HepG2 (cell line): ENCODE measurements at regions not wholly inside any gene's neighbourhood (a gene's known extent, or its start where the extent isn't known, plus 50 kb on each side); places are given as distances from the start of the nearest gene placed in this dataset.

Experiments
- ATAC-seq: fragments of 200-7000 bp; cut with Tn5 transposase; 3 replicates; pipeline ENCODE4 v1.9.1; 2020; ENCODE audit warnings: mild to moderate bottlenecking, moderate library complexity
- BruUV-seq: library from RNA; stranded (reverse); fragments of 400-500 nt; replicated peaks from 2 replicates; lab custom pipeline; 2021; lab: Mats Ljungman, UMichigan
- CTCF ChIA-PET: fragments of 300-600 bp; formaldehyde crosslinking; extraction: SDS; loops from one replicate; lab custom pipeline; 2021; ENCODE audit warnings: low total read pairs, inconsistent platforms, low intra/inter-chr PET ratio; lab: Yijun Ruan, JAX
- POLR2A ChIA-PET: fragments of 350-600 bp; sonication (Branson Sonifier 250); formaldehyde crosslinking; loops from one replicate; lab custom pipeline; 2020; ENCODE audit warnings: antibody characterized with exemption, inconsistent platforms; lab: Yijun Ruan, JAX
- DNase-seq: peaks from one replicate; pipeline ENCODE4 v3.0.0-alpha.2; 2015; ENCODE audit warnings: low spot score
- FAIRE-seq: peaks from 3 replicates; lab custom pipeline; 2011; peaks lifted over from hg19 to GRCh38; lab: Jason Lieb, UNC
- H2AFZ ChIP-seq: one replicate; pipeline ENCODE4 v1.6.1; 2011; ENCODE audit warnings: low read length, inconsistent platforms
- H3K27ac ChIP-seq: fragments of 300-600 bp; 3 replicates; pipeline ENCODE4 v1.8.0; 2011; ENCODE audit warnings: mixed run types, mild to moderate bottlenecking, mixed read lengths, low read length, inconsistent platforms; ENCODE audit not compliant: insufficient read depth; ENCODE audit errors: extremely low read length
- H3K27me3 ChIP-seq, 2 experiments: fragments of 200-600 bp in 1 of 2; 2 replicates in 1 of 2; 3 replicates in 1 of 2; pipeline versions ENCODE4 v1.6.0 to v1.8.0; 2011; ENCODE audit warnings: low read length in 2 of 2, mild to moderate bottlenecking in 2 of 2, moderate library complexity in 2 of 2, inconsistent platforms in 1 of 2; ENCODE audit not compliant: insufficient read depth in 2 of 2, control insufficient read depth in 1 of 2
- H3K36me3 ChIP-seq, 2 experiments: fragments of 200-600 bp in 1 of 2; replicated peaks in 1 of 2; 2 replicates in 1 of 2; 3 replicates in 1 of 2; pipeline versions ENCODE4 v1.5.1 to v1.8.0; 2011; ENCODE audit warnings: low read length in 2 of 2, inconsistent platforms in 1 of 2; ENCODE audit not compliant: insufficient read depth in 2 of 2, control insufficient read depth in 1 of 2
- H3K4me1 ChIP-seq: 2 replicates; pipeline ENCODE4 v1.5.1; 2012; ENCODE audit warnings: low read length, inconsistent platforms; ENCODE audit not compliant: insufficient read depth
- H3K4me2 ChIP-seq: 2 replicates; pipeline ENCODE4 v1.6.0; 2011; ENCODE audit warnings: low read depth, low read length, inconsistent platforms
- H3K4me3 ChIP-seq, 3 experiments: fragments of 200-600 bp in 1 of 3; sonication (generic), shearing (Covaris generic) in 1 of 3; replicated peaks in 1 of 3; 2 replicates each; pipeline ENCODE4 v1.5.1; 2011 to 2016; ENCODE audit warnings: low read length in 3 of 3, inconsistent platforms in 2 of 3, low read depth in 2 of 3, mild to moderate bottlenecking in 2 of 3, control low read depth in 1 of 3, mixed read lengths in 1 of 3; ENCODE audit not compliant: insufficient read depth in 1 of 3
- H3K79me2 ChIP-seq: one replicate; pipeline ENCODE4 v1.6.1; 2011; ENCODE audit warnings: low read length, inconsistent platforms; ENCODE audit not compliant: insufficient read depth
- H3K9ac ChIP-seq: 2 replicates; pipeline ENCODE4 v1.6.0; 2011; ENCODE audit warnings: mild to moderate bottlenecking, low read depth, low read length, inconsistent platforms; ENCODE audit not compliant: insufficient read depth
- H3K9me3 ChIP-seq: 2 replicates; pipeline ENCODE4 v1.5.1; 2012; ENCODE audit warnings: mild to moderate bottlenecking, low read length
- H4K20me1 ChIP-seq: 2 replicates; pipeline ENCODE4 v1.6.0; 2011; ENCODE audit warnings: inconsistent platforms, mild to moderate bottlenecking, low read length, moderate library complexity; ENCODE audit not compliant: insufficient read depth
- CREBL2 ChIP-seq: sonication (generic); formaldehyde crosslinking; IDR thresholded peaks from 2 replicates; pipeline ENCODE4 v1.8.1; 2023; ENCODE audit warnings: missing genetic modification reagents, mild to moderate bottlenecking, borderline replicate concordance
- IRF1 ChIP-seq: sonication (generic); formaldehyde crosslinking; IDR thresholded peaks from 2 replicates; pipeline ENCODE4 v1.4.0; 2020; ENCODE audit warnings: low read depth, mild to moderate bottlenecking, missing genetic modification reagents
- ISL2 ChIP-seq: sonication (generic); formaldehyde crosslinking; IDR thresholded peaks from 2 replicates; pipeline ENCODE4 v1.5.0; 2020; ENCODE audit warnings: missing genetic modification reagents
- JUNB ChIP-seq: sonication (generic); formaldehyde crosslinking; IDR thresholded peaks from 2 replicates; pipeline ENCODE4 v1.8.0; 2022; ENCODE audit warnings: missing genetic modification reagents, mild to moderate bottlenecking, borderline replicate concordance
- KDM5A ChIP-seq: fragments of 200-600 bp; sonication (generic); IDR thresholded peaks from 2 replicates; pipeline ENCODE4 v1.7.0; 2018; ENCODE audit warnings: antibody characterized with exemption, mild to moderate bottlenecking, low read length, borderline replicate concordance
- KLF9 ChIP-seq: IDR thresholded peaks from 2 replicates; pipeline ENCODE4 v1.6.1; 2016; ENCODE audit warnings: low read depth
- MLX ChIP-seq: IDR thresholded peaks from 2 replicates; pipeline ENCODE4 v1.6.1; 2016
- NR2F2 ChIP-seq: IDR thresholded peaks from 2 replicates; pipeline ENCODE4 v1.6.1; 2012; ENCODE audit warnings: low read depth, inconsistent platforms, borderline replicate concordance
- THYN1 ChIP-seq: sonication (generic); formaldehyde crosslinking; IDR thresholded peaks from 2 replicates; pipeline ENCODE4 v1.8.1; 2023; ENCODE audit warnings: low read depth, mild to moderate bottlenecking, moderate library complexity, missing genetic modification reagents, borderline replicate concordance
- ZBTB1 ChIP-seq: sonication (generic); formaldehyde crosslinking; IDR thresholded peaks from 2 replicates; pipeline ENCODE4 v1.4.0; 2020; ENCODE audit warnings: missing genetic modification reagents, borderline replicate concordance
- ZBTB25 ChIP-seq: IDR thresholded peaks from 2 replicates; pipeline ENCODE4 v1.6.1; 2018; ENCODE audit warnings: missing genetic modification reagents
- ZBTB43 ChIP-seq: sonication (generic); formaldehyde crosslinking; conservative IDR thresholded peaks from 2 replicates; pipeline ENCODE4 v1.4.0; 2020; ENCODE audit warnings: missing genetic modification reagents
- ZNF441 ChIP-seq: sonication (generic); formaldehyde crosslinking; IDR thresholded peaks from 2 replicates; pipeline ENCODE4 v1.7.0; 2021; ENCODE audit warnings: missing genetic modification reagents, borderline replicate concordance
- ZNF570 ChIP-seq: sonication (generic); formaldehyde crosslinking; IDR thresholded peaks from 2 replicates; pipeline ENCODE4 v1.4.0; 2020; ENCODE audit warnings: mild to moderate bottlenecking, missing genetic modification reagents, borderline replicate concordance
- ZNF883 ChIP-seq: sonication (generic); formaldehyde crosslinking; IDR thresholded peaks from 2 replicates; pipeline ENCODE4 v1.5.1; 2020; ENCODE audit warnings: mild to moderate bottlenecking, missing genetic modification reagents; ENCODE audit errors: not compliant biosample characterization
- WGBS: methylation state at CpG from one replicate; pipeline ENCODE4 v1.1.6; 2017; ENCODE audit warnings: low lambda C conversion rate; 5-methylcytosine and 5-hydroxymethylcytosine counted together
- in situ Hi-C: cut with HindIII; loops from 2 replicates; pipeline ENCODE4 v1.10.0; 2017; ENCODE audit warnings: low pct_unique_long_range_greater_than_20kb; ENCODE audit not compliant: extremely low pct_ligation_motif_present
- intact Hi-C: fragments of 100-400 bp; cut with micrococcal nuclease; formaldehyde crosslinking; loops from one replicate; pipeline ENCODE4 v1.10.0; 2022; ENCODE audit not compliant: unreplicated experiment

- FAIRE-seq (no peak), DNase-seq (no peak), ATAC-seq (no peak)
- no peak overlapping the region for H3K27ac ChIP-seq
- CTCF ChIA-PET: no interaction called here
- 10% methylated on average over 3 of the region's 5 CpGs for WGBS
- H4K20me1 ChIP-seq: no peaks in the 10 kb centered on the region
- H3K4me1 ChIP-seq: no peaks in the 10 kb centered on the region
- H3K4me3 ChIP-seq: no peak overlapping the region
- H3K9me3 ChIP-seq: no peaks in the 10 kb centered on the region
- intact Hi-C loops: no loop called here
- peaks cover 1 to 33% of the 10 kb centered on the region in 2 experiments; a peak in 4 of 5 replicates for H3K27me3 ChIP-seq
- no peaks in the 10 kb centered on the region for H3K36me3 ChIP-seq
- no peaks in the 10 kb centered on the region for H3K79me2 ChIP-seq
- in situ Hi-C loops: no loop called here
- POLR2A ChIA-PET: no interaction called here
- TF ChIP-seq JUNB (CRISPR knock-in tag) (no peak), MLX (CRISPR knock-in tag) (no peak), IRF1 (CRISPR knock-in tag) (no peak), ZNF883 (no peak), CREBL2 (CRISPR knock-in tag) (no peak)
- H3K4me2 ChIP-seq: no peak overlapping the region
- BruUV-seq: no TSS peak
- H3K9ac ChIP-seq: no peak overlapping the region
- H2AFZ ChIP-seq: no peak overlapping the region
These were observed 70.0 kb downstream of the KCTD15 start for GRCh38 chr19:33866696-33867095.

- no peak overlapping the region for H3K4me3 ChIP-seq
- no peak overlapping the region for H2AFZ ChIP-seq
- H3K27ac ChIP-seq: no peak overlapping the region
- H3K9me3 ChIP-seq: no peaks in the 10 kb centered on the region
- 38% methylated on average over 17 of the region's 17 CpGs for WGBS
- H3K36me3 ChIP-seq: no peaks in the 10 kb centered on the region
- FAIRE-seq (no peak), ATAC-seq (no peak), DNase-seq (no peak)
- in situ Hi-C loops (no loop called here), intact Hi-C loops (no loop called here)
- POLR2A ChIA-PET: no interaction called here
- CTCF ChIA-PET: no interaction called here
- peaks cover 1 to 33% of the 10 kb centered on the region in 2 experiments; a peak in 4 of 5 replicates for H3K27me3 ChIP-seq
- no peak overlapping the region for H3K4me2 ChIP-seq
- no peaks in the 10 kb centered on the region for H3K4me1 ChIP-seq
- H4K20me1 ChIP-seq: no peaks in the 10 kb centered on the region
- no peak overlapping the region for H3K9ac ChIP-seq
- no TSS peak for BruUV-seq
- H3K79me2 ChIP-seq: no peaks in the 10 kb centered on the region
- no peak for TF ChIP-seq THYN1
- TF ChIP-seq ZBTB25 (CRISPR knock-in tag): no peak
- TF ChIP-seq ZBTB43 (CRISPR knock-in tag): no peak
- TF ChIP-seq ZNF570 (CRISPR knock-in tag): no peak
- TF ChIP-seq KLF9 (CRISPR knock-in tag): no peak
- TF ChIP-seq ISL2 (CRISPR knock-in tag): no peak
- TF ChIP-seq NR2F2: no peak
- TF ChIP-seq ZBTB1 (CRISPR knock-in tag): no peak
- TF ChIP-seq ZNF441: no peak
- no peak for TF ChIP-seq KDM5A
These were observed 71.5 kb downstream of the KCTD15 start for GRCh38 chr19:33868076-33868735.
